ENCODE measurements at regions not wholly inside any gene's neighbourhood (a gene's known extent, or its start where the extent isn't known, plus 50 kb on each side); places are given as distances from the start of the nearest gene placed in this dataset.

- DNase-seq, result no peak
These were observed 74.2 kb upstream of the MBOAT2 start for GRCh38 chr2:9077691-9078090.

GRCh38 chr2:9076755-9077154, 73.3 kb upstream of the MBOAT2 start:
- DNase-seq, result no peak

- DNase-seq, result no peak
These were observed 72.7 kb upstream of the MBOAT2 start for GRCh38 chr2:9076210-9076609.

GRCh38 chr2:9074930-9075329, 71.4 kb upstream of the MBOAT2 start:
- no peak for DNase-seq

GRCh38 chr2:9071584-9072124, 68.2 kb upstream of the MBOAT2 start:
- DNase-seq, result no peak

- DNase-seq, result no peak
These were observed 67.5 kb upstream of the MBOAT2 start for GRCh38 chr2:9071032-9071431.

GRCh38 chr2:9069543-9069942, 66.1 kb upstream of the MBOAT2 start:
- no peak for DNase-seq

GRCh38 chr2:9065901-9066300, 62.4 kb upstream of the MBOAT2 start:
- DNase-seq, result no peak

GRCh38 chr2:9063023-9063606, 59.6 kb upstream of the MBOAT2 start:
- DNase-seq, result no peak

GRCh38 chr2:9060819-9061218, 57.3 kb upstream of the MBOAT2 start:
- DNase-seq, result no peak

GRCh38 chr2:9057939-9058761, 54.7 kb upstream of the MBOAT2 start:
- DNase-seq, result no peak

GRCh38 chr2:9055471-9055870, 52.0 kb upstream of the MBOAT2 start:
- DNase-seq, result no peak

GRCh38 chr2:9053534-9053931, 50.0 kb upstream of the MBOAT2 start:
- no peak for DNase-seq
